Ovary (tissue), 7 donors: ENCODE measurements at regions not wholly inside any gene's neighbourhood (a gene's known extent, or its start where the extent isn't known, plus 50 kb on each side); places are given as distances from the start of the nearest gene placed in this dataset.

Experiments used
- DNase-seq, 5 donors: peaks; one replicate each; pipeline ENCODE4 v3.0.0-alpha.2; 2019 to 2020
- H3K27ac ChIP-seq, 2 donors: fragments of 200-600 bp; one replicate each; pipeline versions ENCODE4 v1.5.1 to v1.8.0; 2019 to 2022
- H3K27me3 ChIP-seq: fragments of 200-600 bp; one replicate; pipeline ENCODE4 v1.8.0; 2022
- H3K36me3 ChIP-seq: fragments of 200-600 bp; sonication (generic); one replicate; pipeline ENCODE4 v1.5.1; 2019
- H3K4me1 ChIP-seq: one replicate; pipeline ENCODE4 v1.8.1; 2013; ENCODE audit warnings: mild to moderate bottlenecking, moderate library complexity; ENCODE audit not compliant: insufficient read depth
- H3K4me3 ChIP-seq: fragments of 200-600 bp; sonication (generic); one replicate; pipeline ENCODE4 v1.5.1; 2017
- H3K9me3 ChIP-seq, 2 donors: fragments of 200-600 bp in 1 of 2; sonication (generic) in 1 of 2; one replicate each; pipeline versions ENCODE4 v1.5.1 to v1.8.1; 2013 to 2019; ENCODE audit warnings: mild to moderate bottlenecking in 1 of 2, moderate library complexity in 1 of 2
- EP300 ChIP-seq: sonication (generic); formaldehyde crosslinking; IDR thresholded peaks from one replicate; pipeline ENCODE4 v1.6.1; 2017; ENCODE audit warnings: antibody characterized with exemption
- POLR2A ChIP-seq: fragments of 450-650 bp; IDR thresholded peaks from one replicate; pipeline ENCODE4 v1.6.1; 2017; ENCODE audit warnings: antibody characterized with exemption, mild to moderate bottlenecking, moderate library complexity
- WGBS, 3 donors: extraction: QIAGEN DNeasy Blood & Tissue Kit in 1 of 3; methylation state at CpG; one replicate each; pipeline versions ENCODE4 v1.1.5 to v1.1.7; 2013 to 2017; 5-methylcytosine and 5-hydroxymethylcytosine counted together
- intact Hi-C, 4 donors: fragments of 100-400 bp; cut with DNase I; formaldehyde crosslinking; loops; one replicate each; pipeline versions ENCODE4 v1.11.0 to v1.15.1; 2022 to 2023
- TF ChIP-seq, protein P1 (sequence below), 3 donors: fragments of 450-650 bp in 2 of 3; fragments of 200-600 bp in 1 of 3; IDR thresholded peaks; one replicate each; pipeline versions ENCODE4 v1.5.1 to v1.8.0; 2016 to 2022; ENCODE audit warnings: antibody characterized with exemption in 3 of 3, mild to moderate bottlenecking in 1 of 3
- donor health status: DM: no; HTN: no; CAD: no; lungs with moderate emphysema.
- donor health status: DM: no; HTN: no; CAD: no.
- donor health status: Bipolar disorder and iron deficiency.
- donor health status: DM: no; HTN: no; CAD: no.
- donor health status: DM: yes; HTN: yes; CAD: no.

DNA sequence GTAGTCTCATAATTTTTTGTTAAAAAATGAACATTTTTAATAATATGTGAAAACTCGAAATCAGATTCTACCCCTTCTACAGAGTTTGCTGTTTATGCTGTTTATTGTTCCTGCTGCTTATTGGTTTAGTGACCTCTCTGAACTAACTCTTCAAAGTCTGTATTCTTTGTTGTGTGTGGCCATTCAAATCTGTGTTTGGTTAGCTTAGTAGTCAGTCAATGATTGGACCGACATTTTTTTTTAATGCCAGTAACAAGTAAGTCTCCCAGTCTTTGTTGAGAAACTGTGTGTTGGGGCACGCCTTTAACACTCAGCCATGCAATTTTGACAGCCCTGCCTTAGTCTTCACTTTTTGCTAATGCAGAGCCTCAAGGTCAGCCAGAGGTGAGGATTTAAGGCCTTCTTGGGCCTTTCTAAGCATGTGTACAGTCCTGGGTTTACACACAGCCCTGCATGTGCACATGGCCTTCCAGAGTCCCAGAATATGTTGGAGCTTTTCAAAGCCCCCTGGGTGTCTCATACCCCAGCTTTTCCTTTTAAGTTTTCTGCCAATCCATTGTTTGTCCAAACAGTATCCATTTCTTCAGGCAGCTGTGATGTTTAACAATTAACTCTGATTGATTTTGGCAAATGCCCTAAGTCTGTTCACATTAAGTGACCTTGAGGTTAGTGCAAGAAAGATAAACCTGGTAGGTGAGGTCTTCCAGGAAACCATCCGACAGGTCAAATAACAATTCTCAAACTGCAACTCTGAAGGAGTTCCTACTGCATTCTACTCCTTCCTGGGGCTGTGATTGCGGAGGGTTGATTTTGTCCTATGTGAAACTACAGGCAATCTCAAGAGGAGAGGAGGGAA lies 389.3 kb downstream of the PMP22 start:
- no peak for DNase-seq
- no peaks in the 10 kb centered on the region for H3K27me3 ChIP-seq
- no peak overlapping the region for H3K4me3 ChIP-seq
- 85 to 90% (median 86%) methylated on average over 5 of the region's 5 CpGs for WGBS, 3 donors
- no peaks in the 10 kb centered on the region for H3K9me3 ChIP-seq
- TF ChIP-seq, protein P1, sequence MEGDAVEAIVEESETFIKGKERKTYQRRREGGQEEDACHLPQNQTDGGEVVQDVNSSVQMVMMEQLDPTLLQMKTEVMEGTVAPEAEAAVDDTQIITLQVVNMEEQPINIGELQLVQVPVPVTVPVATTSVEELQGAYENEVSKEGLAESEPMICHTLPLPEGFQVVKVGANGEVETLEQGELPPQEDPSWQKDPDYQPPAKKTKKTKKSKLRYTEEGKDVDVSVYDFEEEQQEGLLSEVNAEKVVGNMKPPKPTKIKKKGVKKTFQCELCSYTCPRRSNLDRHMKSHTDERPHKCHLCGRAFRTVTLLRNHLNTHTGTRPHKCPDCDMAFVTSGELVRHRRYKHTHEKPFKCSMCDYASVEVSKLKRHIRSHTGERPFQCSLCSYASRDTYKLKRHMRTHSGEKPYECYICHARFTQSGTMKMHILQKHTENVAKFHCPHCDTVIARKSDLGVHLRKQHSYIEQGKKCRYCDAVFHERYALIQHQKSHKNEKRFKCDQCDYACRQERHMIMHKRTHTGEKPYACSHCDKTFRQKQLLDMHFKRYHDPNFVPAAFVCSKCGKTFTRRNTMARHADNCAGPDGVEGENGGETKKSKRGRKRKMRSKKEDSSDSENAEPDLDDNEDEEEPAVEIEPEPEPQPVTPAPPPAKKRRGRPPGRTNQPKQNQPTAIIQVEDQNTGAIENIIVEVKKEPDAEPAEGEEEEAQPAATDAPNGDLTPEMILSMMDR (IDR thresholded peaks at IDR 0.05), result no peak
- no peak for TF ChIP-seq POLR2A
- no peak for TF ChIP-seq EP300
- intact Hi-C loops, result no loop called here
- H3K36me3 ChIP-seq, result no peaks in the 10 kb centered on the region
- H3K4me1 ChIP-seq, result no peaks in the 10 kb centered on the region
- H3K27ac ChIP-seq, result no peak overlapping the region

DNA sequence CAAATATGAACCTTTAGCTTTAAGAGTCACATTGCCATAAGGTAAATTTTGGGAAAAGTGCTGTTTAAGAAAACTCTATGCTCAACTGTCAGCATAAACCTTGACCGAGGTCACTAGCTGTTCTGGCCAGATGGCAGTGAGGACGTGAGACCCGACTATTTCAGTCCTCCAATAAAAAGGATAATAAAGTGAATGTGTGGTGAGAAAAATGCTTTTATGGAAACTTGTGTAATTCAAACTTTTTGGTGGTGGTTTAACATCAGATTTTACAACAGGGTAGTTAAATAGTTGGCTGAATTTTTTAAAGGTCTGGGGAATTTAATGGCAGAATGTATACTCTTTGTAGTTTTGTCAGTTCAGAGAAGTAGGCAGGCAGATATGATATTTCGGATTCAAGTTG lies 391.1 kb downstream of the PMP22 start:
- Histone ChIP-seq H3K4me3 (no peak overlapping the region), H3K27me3 (no peaks in the 10 kb centered on the region), H3K27ac (no peak overlapping the region), H3K36me3 (no peaks in the 10 kb centered on the region), H3K9me3 (no peaks in the 10 kb centered on the region), H3K4me1 (no peaks in the 10 kb centered on the region)
- WGBS, 3 donors, result 54 to 72% (median 56%) methylated on average over 4 of the region's 4 CpGs
- intact Hi-C loops, result no loop called here
- no peak for DNase-seq
- TF ChIP-seq EP300, result no peak
- TF ChIP-seq, protein P1 (IDR thresholded peaks at IDR 0.05), result no peak
- TF ChIP-seq POLR2A, result no peak

DNA sequence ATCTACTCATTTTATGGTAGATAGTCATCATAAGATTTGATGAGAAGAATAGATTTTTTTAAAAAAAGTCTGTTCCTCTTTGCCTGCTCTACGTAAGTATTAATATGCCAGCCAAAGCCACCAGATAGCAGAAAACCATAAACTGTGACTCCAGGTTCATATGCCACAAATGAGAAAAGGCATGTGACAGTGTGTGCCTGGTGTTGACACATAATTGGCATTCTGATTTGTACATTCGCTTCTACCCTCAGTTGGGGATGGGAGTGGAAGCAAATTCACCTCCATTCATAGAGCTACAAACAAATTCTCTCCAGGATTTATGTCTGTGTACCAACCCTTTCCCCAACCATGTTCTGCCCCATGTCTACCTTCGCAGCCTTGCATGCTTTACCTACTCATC lies 391.6 kb downstream of the PMP22 start:
- H3K27me3 ChIP-seq, result no peaks in the 10 kb centered on the region
- 87 to 94% (median 91%) methylated on average over 3 of the region's 3 CpGs for WGBS, 3 donors
- TF ChIP-seq EP300 (no peak), POLR2A (no peak)
- TF ChIP-seq, protein P1 (IDR thresholded peaks at IDR 0.05), result no peak
- no peak overlapping the region for H3K4me3 ChIP-seq
- H3K9me3 ChIP-seq, result no peaks in the 10 kb centered on the region
- no peak overlapping the region for H3K27ac ChIP-seq
- no peaks in the 10 kb centered on the region for H3K36me3 ChIP-seq
- DNase-seq, result no peak
- H3K4me1 ChIP-seq, result no peaks in the 10 kb centered on the region
- intact Hi-C loops, result no loop called here

DNA sequence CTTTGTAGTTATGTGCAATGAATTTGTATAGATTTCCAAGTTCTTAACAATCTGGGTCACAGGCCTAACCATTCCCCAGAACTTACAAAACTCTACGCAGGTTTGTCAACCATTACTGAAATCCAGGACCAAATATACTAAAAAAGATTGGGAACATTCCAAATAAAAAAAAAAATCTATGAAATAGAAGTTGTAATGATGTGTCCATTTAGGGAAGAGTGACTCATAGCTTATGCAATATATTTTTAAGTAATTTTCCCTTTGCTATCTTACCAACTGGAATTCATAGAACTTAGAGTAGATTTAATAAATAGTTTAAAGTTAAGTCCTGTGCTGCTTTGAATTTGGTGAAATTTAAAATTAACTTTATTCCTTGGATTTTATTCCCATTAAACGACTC lies 393.2 kb downstream of the PMP22 start:
- H3K27ac ChIP-seq, result no peak overlapping the region
- DNase-seq, result no peak
- TF ChIP-seq POLR2A (no peak), EP300 (no peak)
- TF ChIP-seq, protein P1 (IDR thresholded peaks at IDR 0.05), result no peak
- no peaks in the 10 kb centered on the region for H3K27me3 ChIP-seq
- H3K36me3 ChIP-seq, result no peaks in the 10 kb centered on the region
- intact Hi-C loops, result no loop called here
- H3K4me3 ChIP-seq, result no peak overlapping the region
- WGBS, 3 donors, result 76 to 81% (median 77%) methylated on average over 2 of the region's 2 CpGs
- no peaks in the 10 kb centered on the region for H3K9me3 ChIP-seq
- no peaks in the 10 kb centered on the region for H3K4me1 ChIP-seq
